DMS53 (cell line): ENCODE measurements at regions not wholly inside any gene's neighbourhood (a gene's known extent, or its start where the extent isn't known, plus 50 kb on each side); places are given as distances from the start of the nearest gene placed in this dataset.

Experiments
- DNase-seq: peaks from one replicate; lab custom pipeline; 2025; lab: John Stamatoyannopoulos, UW

- no peak for DNase-seq
These were observed 62.8 kb upstream of the PRKCQ start for GRCh38 chr10:6642876-6643275.

- no peak for DNase-seq
These were observed 60.5 kb upstream of the PRKCQ start for GRCh38 chr10:6640433-6641040.

GRCh38 chr10:6637053-6637452, 57.0 kb upstream of the PRKCQ start:
- DNase-seq: no peak

- no peak for DNase-seq
These were observed 55.7 kb upstream of the PRKCQ start for GRCh38 chr10:6635784-6636183.
